HEK293 (cell line): ENCODE measurements at regions not wholly inside any gene's neighbourhood (a gene's known extent, or its start where the extent isn't known, plus 50 kb on each side); places are given as distances from the start of the nearest gene placed in this dataset.

ENCODE experiments used
- CTCF ChIA-PET: fragments of 350-600 bp; formaldehyde crosslinking; extraction: SDS; loops from one replicate; lab custom pipeline; 2021; ENCODE audit warnings: antibody characterized with exemption; lab: Yijun Ruan, JAX
- POLR2A ChIA-PET: fragments of 300-600 bp; formaldehyde crosslinking; extraction: SDS; loops from one replicate; lab custom pipeline; 2020; ENCODE audit warnings: antibody characterized with exemption, inconsistent platforms; lab: Yijun Ruan, JAX
- H3K27ac ChIP-seq: fragments of 200-500 bp; sonication (Bioruptor generic); 2 replicates; pipeline ENCODE4 v1.5.1; 2014; ENCODE audit warnings: low read depth, low read length, control low read depth, inconsistent platforms; ENCODE audit errors: extremely low read depth
- H3K36me3 ChIP-seq, 2 experiments: fragments of 200-500 bp in 1 of 2; sonication (Bioruptor generic) in 1 of 2; 1 replicate in 1 of 2; 2 replicates in 1 of 2; pipeline ENCODE4 v1.5.1; 2014 to 2017; ENCODE audit warnings: inconsistent platforms in 2 of 2, low read length in 2 of 2; ENCODE audit not compliant: control insufficient read depth in 2 of 2, insufficient read depth in 1 of 2
- H3K4me1 ChIP-seq: fragments of 200-500 bp; sonication (Bioruptor generic); 2 replicates; pipeline ENCODE4 v1.5.1; 2014; ENCODE audit warnings: mild to moderate bottlenecking, low read length, inconsistent platforms; ENCODE audit not compliant: control insufficient read depth, insufficient read depth
- H3K4me3 ChIP-seq: 2 replicates; pipeline ENCODE4 v1.5.1; 2011; ENCODE audit warnings: low read depth, mild to moderate bottlenecking, control low read depth, low read length, moderate library complexity
- H3K9me3 ChIP-seq: fragments of 200-500 bp; sonication (Bioruptor generic); 2 replicates; pipeline ENCODE4 v1.5.1; 2014; ENCODE audit warnings: low read depth, low read length, inconsistent platforms; ENCODE audit not compliant: control insufficient read depth, insufficient read depth
- FEZF1 ChIP-seq: fragments of 450-650 bp; formaldehyde crosslinking; IDR thresholded peaks from 2 replicates; pipeline ENCODE4 v1.5.1; 2016; ENCODE audit warnings: missing biosample characterization, missing genetic modification characterization
- GFI1B ChIP-seq: fragments of 450-650 bp; formaldehyde crosslinking; IDR thresholded peaks from 2 replicates; pipeline ENCODE4 v1.5.1; 2016; ENCODE audit warnings: missing biosample characterization, missing genetic modification characterization
- HOXC10 ChIP-seq: sonication (generic); formaldehyde crosslinking; IDR thresholded peaks from 2 replicates; pipeline ENCODE4 v1.8.1; 2023; ENCODE audit warnings: mild to moderate bottlenecking, missing genetic modification reagents
- PRDM10 ChIP-seq: fragments of 450-650 bp; formaldehyde crosslinking; IDR thresholded peaks from 2 replicates; pipeline ENCODE4 v1.5.1; 2016; ENCODE audit warnings: missing biosample characterization, missing genetic modification characterization
- PRDM6 ChIP-seq: fragments of 450-650 bp; formaldehyde crosslinking; IDR thresholded peaks from 2 replicates; pipeline ENCODE4 v1.5.1; 2017; ENCODE audit warnings: missing biosample characterization, missing genetic modification characterization
- REST ChIP-seq: fragments of 450-650 bp; formaldehyde crosslinking; IDR thresholded peaks from 2 replicates; pipeline ENCODE4 v1.5.1; 2016; ENCODE audit warnings: missing biosample characterization, missing genetic modification characterization
- ZFHX2 ChIP-seq: fragments of 450-650 bp; formaldehyde crosslinking; conservative IDR thresholded peaks from 2 replicates; pipeline ENCODE4 v1.5.1; 2016; ENCODE audit warnings: missing biosample characterization, missing genetic modification characterization
- ZNF133 ChIP-seq: fragments of 450-650 bp; formaldehyde crosslinking; IDR thresholded peaks from 2 replicates; pipeline ENCODE4 v1.5.1; 2016; ENCODE audit warnings: missing biosample characterization, missing genetic modification characterization
- ZNF202 ChIP-seq: fragments of 450-650 bp; formaldehyde crosslinking; IDR thresholded peaks from 2 replicates; pipeline ENCODE4 v1.5.1; 2016; ENCODE audit warnings: missing biosample characterization, missing genetic modification characterization, borderline replicate concordance
- ZNF324 ChIP-seq: fragments of 450-650 bp; formaldehyde crosslinking; IDR thresholded peaks from 2 replicates; pipeline ENCODE4 v1.5.1; 2016; ENCODE audit warnings: missing biosample characterization, missing genetic modification characterization
- ZNF341 ChIP-seq: fragments of 450-650 bp; formaldehyde crosslinking; IDR thresholded peaks from 2 replicates; pipeline ENCODE4; 2016; ENCODE audit warnings: low read depth, missing biosample characterization, missing genetic modification characterization
- ZNF391 ChIP-seq: fragments of 450-650 bp; formaldehyde crosslinking; IDR thresholded peaks from 2 replicates; pipeline ENCODE4 v1.5.1; 2016; ENCODE audit warnings: low read depth, missing biosample characterization, missing genetic modification characterization, borderline replicate concordance
- ZNF416 ChIP-seq: fragments of 450-650 bp; formaldehyde crosslinking; IDR thresholded peaks from 2 replicates; pipeline ENCODE4 v1.5.1; 2016; ENCODE audit warnings: missing biosample characterization, missing genetic modification characterization
- ZNF548 ChIP-seq: fragments of 450-650 bp; formaldehyde crosslinking; IDR thresholded peaks from 2 replicates; pipeline ENCODE4 v1.5.1; 2016; ENCODE audit warnings: missing biosample characterization, missing genetic modification characterization
- ZNF549 ChIP-seq: fragments of 450-650 bp; IDR thresholded peaks from 2 replicates; pipeline ENCODE4 v1.5.1; 2018; ENCODE audit warnings: missing biosample characterization, missing genetic modification characterization, mild to moderate bottlenecking, inconsistent platforms, moderate library complexity
- ZNF654 ChIP-seq: fragments of 450-650 bp; formaldehyde crosslinking; IDR thresholded peaks from 2 replicates; pipeline ENCODE4 v1.5.1; 2016; ENCODE audit warnings: low read depth, missing biosample characterization, missing genetic modification characterization
- ZNF707 ChIP-seq: fragments of 450-650 bp; formaldehyde crosslinking; IDR thresholded peaks from 2 replicates; pipeline ENCODE4 v1.5.1; 2016; ENCODE audit warnings: missing biosample characterization, missing genetic modification characterization
- ZNF785 ChIP-seq: fragments of 450-650 bp; formaldehyde crosslinking; IDR thresholded peaks from 2 replicates; pipeline ENCODE4 v1.5.1; 2016; ENCODE audit warnings: missing biosample characterization, missing genetic modification characterization

- TF ChIP-seq PRDM10 (tag by site-specific recombination) = no peak
These were observed 951.0 kb downstream of the SORCS1 start (continued) for GRCh38 chr10:106213493-106213892.

- H3K27ac ChIP-seq = no peak overlapping the region
- POLR2A ChIA-PET = no interaction called here
- no peaks in the 10 kb centered on the region for H3K9me3 ChIP-seq
- H3K36me3 ChIP-seq = no peaks in the 10 kb centered on the region
- no peaks in the 10 kb centered on the region for H3K4me1 ChIP-seq
- CTCF ChIA-PET = no interaction called here
- no peak overlapping the region for H3K4me3 ChIP-seq
- TF ChIP-seq ZFHX2 (tag by site-specific recombination) = no peak
- TF ChIP-seq PRDM6 = no peak
- TF ChIP-seq ZNF549 (tag by site-specific recombination) = no peak
- no peak for TF ChIP-seq ZNF391 (tag by site-specific recombination)
- TF ChIP-seq ZNF785 (tag by site-specific recombination) = no peak
- TF ChIP-seq ZNF707 (tag by site-specific recombination) = no peak
- TF ChIP-seq ZNF548 (tag by site-specific recombination) = no peak
- no peak for TF ChIP-seq GFI1B (tag by site-specific recombination)
- no peak for TF ChIP-seq HOXC10 (CRISPR knock-in tag)
- no peak for TF ChIP-seq REST (tag by site-specific recombination)
- TF ChIP-seq ZNF416 = no peak
- no peak for TF ChIP-seq FEZF1 (tag by site-specific recombination)
- no peak for TF ChIP-seq ZNF324 (tag by site-specific recombination)
- TF ChIP-seq ZNF341 (tag by site-specific recombination) = no peak
- no peak for TF ChIP-seq ZNF202
- TF ChIP-seq, all 188 proteins: peak for 0
These were observed 966.2 kb downstream of the SORCS1 start for GRCh38 chr10:106198275-106198674.

- Histone ChIP-seq H3K9me3 (no peaks in the 10 kb centered on the region), H3K36me3 (no peaks in the 10 kb centered on the region), H3K27ac (no peak overlapping the region), H3K4me3 (no peak overlapping the region), H3K4me1 (no peaks in the 10 kb centered on the region)
- TF ChIP-seq ZNF133 = no peak
- peak; percentile 27 for TF ChIP-seq ZNF654
- ChIA-PET POLR2A (no interaction called here), CTCF (interaction anchor here (0.7 to 1.0 kb wide), 3 partner anchors 9 to 1211 kb away, joined by 3 to 6 read pairs (median 3); no protein-coding TSS in a partner anchor)
These were observed 975.2 kb downstream of the SORCS1 start for GRCh38 chr10:106189292-106189691.
